Activated CD4-positive, alpha-beta T cell treated with anti-CD3 and anti-CD28 coated beads for 1 hour (primary cell): ENCODE measurements at regions not wholly inside any gene's neighbourhood (a gene's known extent, or its start where the extent isn't known, plus 50 kb on each side); places are given as distances from the start of the nearest gene placed in this dataset.
"Not testable (repeated sequence)": the region's sequence is repeated elsewhere in the genome, so short reads cannot be mapped to it uniquely, and the experiment has no call there.

ENCODE experiments used
- DNase-seq: peaks from one replicate; pipeline ENCODE4 v3.0.0-alpha.2; 2020

GRCh38 chr10:46810222-46810621 is 101.0 kb upstream of the PTPN20 start:
- not testable (repeated sequence) for DNase-seq

GRCh38 chr10:46816126-46816525 is 95.1 kb upstream of the PTPN20 start:
- not testable (repeated sequence) for DNase-seq

- DNase-seq = not testable (repeated sequence)
Measured at GRCh38 chr10:46840393-46841050, 70.7 kb upstream of the PTPN20 start.

- DNase-seq = not testable (repeated sequence)
Measured at GRCh38 chr10:46841051-46841593, 70.1 kb upstream of the PTPN20 start.

- DNase-seq = not testable (repeated sequence)
Measured at GRCh38 chr10:46845194-46845593, 66.0 kb upstream of the PTPN20 start.

- DNase-seq = not testable (repeated sequence)
Measured at GRCh38 chr10:46845640-46846039, 65.6 kb upstream of the PTPN20 start.

- not testable (repeated sequence) for DNase-seq
Measured at GRCh38 chr10:46860753-46861152, 50.5 kb upstream of the PTPN20 start.
